ENCODE measurements at regions not wholly inside any gene's neighbourhood (a gene's known extent, or its start where the extent isn't known, plus 50 kb on each side); places are given as distances from the start of the nearest gene placed in this dataset.

DNA sequence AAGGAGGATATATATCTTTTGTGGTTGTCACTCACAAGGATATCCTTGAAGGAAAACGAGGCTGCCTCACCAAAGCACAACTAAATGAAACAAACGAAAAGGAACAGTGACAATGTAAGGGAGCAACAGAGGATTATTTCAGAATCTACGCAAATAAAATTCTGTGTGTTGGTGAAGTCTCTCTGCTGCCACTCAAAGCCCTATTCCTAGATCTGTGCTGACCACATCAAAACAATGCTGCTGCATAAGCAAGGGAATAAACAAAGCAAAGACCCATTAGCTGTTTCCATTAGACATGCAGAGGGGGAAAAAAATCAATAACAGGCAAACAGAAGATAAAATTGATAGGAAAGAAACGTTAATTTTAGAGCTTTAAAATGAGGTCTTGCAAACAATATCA is 204.4 kb downstream of the MZT1 start:
- no peak overlapping the region for H3K4me3 ChIP-seq (ENCODE audit: low read depth, low read length)
- TF ChIP-seq CTCF (IDR thresholded peaks at IDR 0.05; ENCODE audit: insufficient read depth, low read depth, low read length, missing control alignments): no peak
- no peak for DNase-seq (ENCODE audit: low read depth)

DNA sequence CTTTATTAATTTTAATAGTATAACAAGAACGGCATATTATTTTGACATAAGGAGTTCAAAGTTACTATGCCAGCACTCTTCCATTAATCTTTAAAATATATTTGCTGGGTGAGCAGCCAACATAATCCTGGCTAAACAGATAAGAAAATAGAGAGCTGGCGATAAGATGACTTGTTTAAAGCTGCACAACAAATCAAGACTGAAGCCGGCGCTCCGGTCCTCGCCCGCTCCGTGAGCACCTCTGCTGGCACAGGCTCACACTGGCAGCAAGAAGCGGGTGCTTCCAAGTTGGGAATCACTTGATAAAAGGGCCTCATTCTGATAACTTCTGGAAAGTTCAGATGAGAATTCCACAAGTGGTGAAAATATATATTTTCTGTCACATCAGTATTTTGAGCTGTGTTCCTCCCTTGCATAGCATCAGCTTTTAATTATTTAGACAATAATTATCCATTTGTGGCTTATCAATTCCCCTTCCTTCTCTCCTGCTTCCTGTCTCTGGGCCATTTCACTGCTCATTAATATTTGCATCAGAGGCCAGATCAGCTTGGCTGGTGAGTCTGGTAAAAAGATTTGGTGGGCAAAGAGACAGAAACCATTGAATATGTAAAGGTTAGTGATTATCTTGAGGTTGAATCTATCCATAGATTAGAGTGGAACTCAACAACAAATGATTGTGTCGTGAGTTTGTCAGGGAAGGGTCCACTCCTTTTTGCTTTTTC is 205.3 kb downstream of the MZT1 start:
- TF ChIP-seq CTCF (IDR thresholded peaks at IDR 0.05; ENCODE audit: insufficient read depth, low read depth, low read length, missing control alignments): no peak
- DNase-seq (ENCODE audit: low read depth): no peak
- no peak overlapping the region for H3K4me3 ChIP-seq (ENCODE audit: low read depth, low read length)

DNA sequence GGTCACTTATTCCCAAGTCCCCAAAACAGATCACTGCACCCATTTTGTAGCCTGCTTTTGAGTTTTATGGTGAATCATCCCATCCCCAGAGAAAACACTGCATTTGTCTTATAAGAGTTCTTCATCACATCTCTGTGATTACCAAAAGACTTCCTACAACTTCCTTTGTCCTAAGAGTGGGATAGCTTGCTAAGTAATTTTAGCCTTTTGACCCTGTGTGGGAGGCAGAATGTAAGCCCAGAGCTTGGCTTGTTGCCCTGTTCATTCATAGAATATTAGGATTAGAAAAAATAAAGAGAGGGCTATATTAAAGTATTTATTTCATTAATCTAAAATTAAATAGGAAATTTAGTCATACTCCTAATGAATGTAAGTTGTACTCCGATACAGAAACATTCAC is 213.3 kb downstream of the MZT1 start:
- DNase-seq (ENCODE audit: low read depth): no peak
- no peak for TF ChIP-seq CTCF (IDR thresholded peaks at IDR 0.05; ENCODE audit: insufficient read depth, low read depth, low read length, missing control alignments)
- H3K4me3 ChIP-seq (ENCODE audit: low read depth, low read length): no peak overlapping the region

DNA sequence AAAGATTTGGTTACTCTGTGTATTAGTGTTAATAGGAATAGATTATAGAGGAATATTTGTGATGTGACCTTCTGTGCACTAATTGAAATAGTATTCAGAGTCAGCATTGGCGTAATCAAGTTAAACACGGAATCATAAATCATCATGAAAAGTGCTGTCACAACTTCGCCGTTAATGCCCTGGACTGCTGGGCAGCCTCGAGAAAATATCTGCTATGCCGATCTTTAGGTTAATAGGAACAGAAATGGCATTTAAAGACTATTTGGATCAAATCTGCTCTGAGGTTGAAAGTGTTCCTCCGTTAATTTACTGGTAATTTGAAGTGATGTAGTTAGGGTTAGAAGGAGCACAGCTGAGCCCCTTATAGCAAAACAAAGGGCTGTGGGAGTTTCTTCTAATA is 219.0 kb downstream of the MZT1 start:
- no peak for TF ChIP-seq CTCF (IDR thresholded peaks at IDR 0.05; ENCODE audit: insufficient read depth, low read depth, low read length, missing control alignments)
- H3K4me3 ChIP-seq (ENCODE audit: low read depth, low read length): no peak overlapping the region
- DNase-seq (ENCODE audit: low read depth): no peak

- no peak for DNase-seq (ENCODE audit: low read depth)
- TF ChIP-seq CTCF (IDR thresholded peaks at IDR 0.05; ENCODE audit: insufficient read depth, low read depth, low read length, missing control alignments): no peak
- H3K4me3 ChIP-seq (ENCODE audit: low read depth, low read length): no peak overlapping the region
Observed at GRCh38 chr13:72507416-72508199, 219.8 kb downstream of the MZT1 start.

DNA sequence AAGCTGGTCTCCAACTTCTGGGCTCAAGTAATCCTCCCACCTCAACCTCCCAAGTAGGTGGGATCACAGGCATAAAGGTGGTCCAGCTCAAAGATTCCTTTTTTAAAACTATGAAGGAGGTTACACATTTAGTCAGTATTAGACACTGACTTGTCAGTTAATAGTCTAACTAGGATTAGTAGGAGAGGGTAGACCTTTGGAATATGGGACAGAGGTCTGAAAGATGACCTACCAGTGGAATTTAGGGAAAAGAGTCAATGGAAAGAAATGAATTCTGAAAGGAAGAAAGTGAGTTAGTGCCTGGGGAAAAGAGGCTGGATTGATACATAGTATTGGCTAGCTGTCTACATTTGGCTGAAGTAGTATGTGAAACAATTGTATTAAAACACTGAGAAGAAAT is 220.7 kb downstream of the MZT1 start:
- TF ChIP-seq CTCF (IDR thresholded peaks at IDR 0.05; ENCODE audit: insufficient read depth, low read depth, low read length, missing control alignments): no peak
- H3K4me3 ChIP-seq (ENCODE audit: low read depth, low read length): no peak overlapping the region

More for the DNA sequence above, 220.7 kb downstream of the MZT1 start:
- no peak for DNase-seq (ENCODE audit: low read depth)

Data from GM12865 (cell line).